Fibroblast of peridontal ligament (primary cell): ENCODE measurements at regions not wholly inside any gene's neighbourhood (a gene's known extent, or its start where the extent isn't known, plus 50 kb on each side); places are given as distances from the start of the nearest gene placed in this dataset.
"Not testable (repeated sequence)": the region's sequence is repeated elsewhere in the genome, so short reads cannot be mapped to it uniquely, and the experiment has no call there.

Experiments
- DNase-seq: peaks from one replicate; pipeline ENCODE4 v3.0.0-alpha.2; 2010; ENCODE audit errors: extremely low read depth

DNA sequence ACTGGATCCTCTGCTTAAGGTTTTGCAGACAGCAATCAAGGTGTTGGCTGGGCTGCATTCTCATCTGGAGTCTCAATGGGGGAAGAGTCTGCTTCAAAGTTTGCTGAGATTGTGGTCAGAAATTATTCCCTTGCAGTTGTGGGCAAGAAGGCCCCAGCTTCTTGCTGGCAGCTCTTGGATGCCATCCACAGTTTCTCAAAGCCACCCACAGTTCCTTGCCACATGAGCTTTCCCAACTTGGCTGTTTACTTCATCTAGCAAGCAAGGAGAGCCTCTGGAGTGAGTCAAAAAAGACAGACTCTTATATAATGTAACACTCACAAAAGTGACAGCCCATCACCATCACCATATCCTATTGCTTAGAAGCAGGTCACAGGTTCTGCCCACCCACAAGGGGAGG lies 62.1 kb upstream of the ABHD2 start:
- DNase-seq: no peak

GRCh38 chr15:89028036-89028435 lies 60.2 kb upstream of the ABHD2 start:
- no peak for DNase-seq

- DNase-seq: no peak
These were observed 57.9 kb upstream of the ABHD2 start for GRCh38 chr15:89030311-89030710.

DNA sequence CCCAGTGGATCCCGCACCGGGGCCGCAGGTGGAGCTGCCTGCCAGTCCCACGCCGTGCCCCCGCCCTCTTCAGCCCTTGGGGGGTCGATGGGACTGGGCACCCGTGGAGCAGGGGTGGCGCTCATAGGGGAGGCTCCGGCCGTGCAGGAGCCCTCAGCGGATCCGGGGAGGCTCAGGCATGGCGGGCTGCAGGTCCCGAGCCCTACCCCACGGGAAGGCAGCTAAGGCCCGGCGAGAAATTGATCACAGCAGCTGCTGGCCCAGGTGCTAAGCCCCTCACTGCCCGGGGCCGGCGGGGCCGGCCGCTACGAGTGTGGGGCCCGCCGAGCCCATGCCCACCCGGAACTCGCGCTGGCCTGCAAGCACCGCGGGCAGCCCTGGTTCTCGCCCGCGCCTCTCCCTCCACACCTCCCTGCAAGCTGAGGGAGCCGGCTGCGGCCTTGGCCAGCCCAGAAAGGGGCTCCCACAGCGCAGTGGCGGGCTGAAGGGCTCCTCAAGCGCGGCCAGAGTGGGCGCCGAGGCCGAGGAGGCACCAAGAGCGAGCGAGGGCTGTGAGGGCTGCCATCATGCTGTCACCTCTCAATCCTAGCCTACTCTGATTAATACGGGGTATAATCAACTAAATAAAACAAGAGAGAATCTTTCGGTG lies 56.5 kb upstream of the ABHD2 start:
- not testable (repeated sequence) for DNase-seq

DNA sequence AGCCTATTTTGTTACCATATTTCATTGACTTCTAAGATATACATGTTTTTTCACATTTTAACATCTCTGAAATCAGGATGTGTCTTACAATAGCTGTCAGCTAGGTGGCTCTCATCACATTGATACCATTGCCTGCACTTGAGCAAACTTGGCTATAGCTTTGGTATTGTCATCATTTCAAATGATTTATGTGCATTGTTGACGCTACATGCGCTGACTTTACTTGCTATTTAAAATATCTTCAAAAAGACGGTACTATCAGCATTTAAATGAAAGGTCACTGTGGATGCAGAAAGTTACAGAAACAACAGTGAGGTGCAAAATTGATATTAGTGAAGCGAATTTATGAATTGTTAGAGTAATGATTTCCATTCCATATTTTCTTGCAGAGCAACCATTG lies 54.0 kb upstream of the ABHD2 start:
- peak; percentile 61 for DNase-seq

- DNase-seq: no peak
These were observed 53.1 kb upstream of the ABHD2 start for GRCh38 chr15:89035150-89035549.

GRCh38 chr15:89035658-89036057 lies 52.6 kb upstream of the ABHD2 start:
- no peak for DNase-seq

GRCh38 chr15:89038146-89038545 lies 50.1 kb upstream of the ABHD2 start:
- no peak for DNase-seq
